Large intestine (tissue), 3 donors: ENCODE measurements at regions not wholly inside any gene's neighbourhood (a gene's known extent, or its start where the extent isn't known, plus 50 kb on each side); places are given as distances from the start of the nearest gene placed in this dataset.

Experiments
- DNase-seq, 2 donors: peaks; one replicate each; pipeline versions ENCODE4 v3.0.0 to v3.0.0-alpha.2; 2013
- H3K27ac ChIP-seq: one replicate; pipeline ENCODE4 v1.5.1; 2013; ENCODE audit warnings: low read length
- H3K27me3 ChIP-seq: 2 replicates; pipeline ENCODE4 v1.6.1; 2013; ENCODE audit warnings: low read length; ENCODE audit not compliant: control insufficient read depth, insufficient read depth
- H3K36me3 ChIP-seq: 2 replicates; pipeline ENCODE4 v1.6.1; 2013; ENCODE audit warnings: low read length; ENCODE audit not compliant: control insufficient read depth, insufficient read depth
- H3K4me1 ChIP-seq: one replicate; pipeline ENCODE4 v1.6.1; 2013; ENCODE audit warnings: low read length; ENCODE audit not compliant: control insufficient read depth, insufficient read depth
- H3K4me3 ChIP-seq: one replicate; pipeline ENCODE4 v1.5.1; 2013; ENCODE audit warnings: low read length
- H3K9me3 ChIP-seq: one replicate; pipeline ENCODE4 v1.6.1; 2013; ENCODE audit warnings: mild to moderate bottlenecking, low read depth, low read length, moderate library complexity; ENCODE audit not compliant: control insufficient read depth
- WGBS: methylation state at CpG from one replicate; pipeline ENCODE4 v1.1.5; 2013; ENCODE audit warnings: low lambda C conversion rate; ENCODE audit not compliant: insufficient coverage; 5-methylcytosine and 5-hydroxymethylcytosine counted together

GRCh38 chr1:233514946-233515391 is 98.9 kb upstream of the KCNK1 start:
- H3K27me3 ChIP-seq, result no peaks in the 10 kb centered on the region
- DNase-seq, result no peak
- peaks cover 2% of the 10 kb centered on the region for H3K9me3 ChIP-seq
- WGBS, result no CpG with 5 or more reads among the region's 21 CpGs
- H3K27ac ChIP-seq, result no peak overlapping the region
- no peaks in the 10 kb centered on the region for H3K4me1 ChIP-seq
- H3K4me3 ChIP-seq, result no peak overlapping the region
- no peaks in the 10 kb centered on the region for H3K36me3 ChIP-seq

DNA sequence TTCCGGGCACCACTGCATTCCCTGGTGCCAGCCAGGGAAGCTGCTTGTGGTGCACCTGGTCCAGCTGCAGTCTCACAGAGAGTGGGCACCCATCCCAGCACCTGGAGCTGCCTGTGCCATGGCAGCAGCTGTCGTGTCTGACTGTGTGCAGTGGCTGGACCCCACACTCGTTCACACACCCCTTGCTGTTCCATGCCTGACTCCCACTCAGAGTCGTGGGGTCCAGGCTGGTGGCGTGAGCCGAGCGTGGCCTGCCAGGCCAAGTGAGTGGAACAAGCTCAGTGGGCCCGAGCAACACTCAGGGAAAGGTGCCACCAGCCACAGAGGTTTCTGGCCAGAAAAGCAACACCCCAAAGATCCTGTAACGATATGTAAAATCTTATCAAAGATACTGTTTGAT is 97.2 kb upstream of the KCNK1 start:
- Histone ChIP-seq H3K36me3 (no peaks in the 10 kb centered on the region), H3K27ac (no peak overlapping the region), H3K9me3 (peaks cover 2% of the 10 kb centered on the region), H3K4me1 (no peaks in the 10 kb centered on the region), H3K4me3 (no peak overlapping the region), H3K27me3 (no peaks in the 10 kb centered on the region)
- 0% methylated on average over 1 of the region's 9 CpGs for WGBS
- DNase-seq, result no peak

DNA sequence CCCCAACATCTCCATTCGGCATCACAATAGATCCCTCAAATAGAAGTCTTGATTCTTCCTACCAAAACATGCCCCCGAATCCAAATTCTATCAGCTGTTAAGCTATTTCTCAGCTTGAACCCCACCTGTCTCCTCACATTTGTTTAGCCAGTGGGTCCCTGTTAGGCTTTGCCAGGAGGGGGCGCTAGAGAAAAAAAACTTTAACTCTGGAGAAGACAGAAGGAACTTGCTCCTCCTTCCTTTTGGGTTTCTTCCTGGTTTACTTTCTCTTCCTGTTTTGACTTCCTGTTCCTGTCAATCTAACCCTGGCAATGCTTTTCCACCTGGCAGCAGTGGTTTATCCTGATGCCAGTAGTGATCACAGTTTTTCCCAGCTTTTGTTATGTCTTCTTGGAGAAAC is 95.6 kb upstream of the KCNK1 start:
- Histone ChIP-seq H3K36me3 (no peaks in the 10 kb centered on the region), H3K9me3 (peaks cover 2% of the 10 kb centered on the region), H3K4me3 (no peak overlapping the region), H3K4me1 (no peaks in the 10 kb centered on the region), H3K27me3 (no peaks in the 10 kb centered on the region), H3K27ac (no peak overlapping the region)
- DNase-seq, result peak in 1 of 2 donors; percentile 7
- 20% methylated on average over 1 of the region's 3 CpGs for WGBS

GRCh38 chr1:233520261-233521191 is 93.4 kb upstream of the KCNK1 start:
- Histone ChIP-seq H3K27ac (no peak overlapping the region), H3K36me3 (no peaks in the 10 kb centered on the region)

GRCh38 chr1:233523047-233523446 is 90.9 kb upstream of the KCNK1 start:
- no peaks in the 10 kb centered on the region for H3K9me3 ChIP-seq
- 60% methylated on average over 1 of the region's 2 CpGs for WGBS
- H3K4me3 ChIP-seq, result no peak overlapping the region
- no peaks in the 10 kb centered on the region for H3K36me3 ChIP-seq
- H3K4me1 ChIP-seq, result no peaks in the 10 kb centered on the region
- DNase-seq, result no peak
- no peak overlapping the region for H3K27ac ChIP-seq
- H3K27me3 ChIP-seq, result no peaks in the 10 kb centered on the region

More at GRCh38 chr1:233520261-233521191, 93.4 kb upstream of the KCNK1 start:
- no peaks in the 10 kb centered on the region for H3K27me3 ChIP-seq
- H3K9me3 ChIP-seq, result no peaks in the 10 kb centered on the region
- WGBS, result 20% methylated on average over 1 of the region's 8 CpGs
- DNase-seq, result peak in 1 of 2 donors; percentile 11
- H3K4me1 ChIP-seq, result no peaks in the 10 kb centered on the region
- H3K4me3 ChIP-seq, result no peak overlapping the region

DNA sequence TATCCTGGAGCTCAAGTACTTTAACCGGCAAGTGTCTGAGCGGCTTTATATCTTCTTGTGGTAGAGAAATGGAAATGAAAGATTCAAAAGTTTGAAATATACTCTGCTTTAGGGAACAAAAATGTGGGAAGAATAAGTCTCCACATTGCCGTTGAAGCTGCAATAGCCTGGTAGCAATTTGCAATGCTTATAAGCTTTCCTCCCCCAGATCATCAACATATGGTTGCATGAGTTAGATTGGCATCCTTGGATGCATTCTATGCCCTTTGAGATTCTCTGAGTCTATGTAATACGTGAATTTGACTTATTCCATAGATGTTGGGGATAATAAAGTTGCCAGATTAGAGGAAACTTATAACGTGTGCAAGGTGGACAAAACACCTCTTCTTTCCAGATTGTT is 86.1 kb upstream of the KCNK1 start:
- no peaks in the 10 kb centered on the region for H3K36me3 ChIP-seq
- no peak overlapping the region for H3K4me3 ChIP-seq
- H3K27me3 ChIP-seq, result no peaks in the 10 kb centered on the region
- no peak for DNase-seq
- no peaks in the 10 kb centered on the region for H3K4me1 ChIP-seq
- no peak overlapping the region for H3K27ac ChIP-seq
- peaks cover 3% of the 10 kb centered on the region for H3K9me3 ChIP-seq
- 80% methylated on average over 1 of the region's 5 CpGs for WGBS

DNA sequence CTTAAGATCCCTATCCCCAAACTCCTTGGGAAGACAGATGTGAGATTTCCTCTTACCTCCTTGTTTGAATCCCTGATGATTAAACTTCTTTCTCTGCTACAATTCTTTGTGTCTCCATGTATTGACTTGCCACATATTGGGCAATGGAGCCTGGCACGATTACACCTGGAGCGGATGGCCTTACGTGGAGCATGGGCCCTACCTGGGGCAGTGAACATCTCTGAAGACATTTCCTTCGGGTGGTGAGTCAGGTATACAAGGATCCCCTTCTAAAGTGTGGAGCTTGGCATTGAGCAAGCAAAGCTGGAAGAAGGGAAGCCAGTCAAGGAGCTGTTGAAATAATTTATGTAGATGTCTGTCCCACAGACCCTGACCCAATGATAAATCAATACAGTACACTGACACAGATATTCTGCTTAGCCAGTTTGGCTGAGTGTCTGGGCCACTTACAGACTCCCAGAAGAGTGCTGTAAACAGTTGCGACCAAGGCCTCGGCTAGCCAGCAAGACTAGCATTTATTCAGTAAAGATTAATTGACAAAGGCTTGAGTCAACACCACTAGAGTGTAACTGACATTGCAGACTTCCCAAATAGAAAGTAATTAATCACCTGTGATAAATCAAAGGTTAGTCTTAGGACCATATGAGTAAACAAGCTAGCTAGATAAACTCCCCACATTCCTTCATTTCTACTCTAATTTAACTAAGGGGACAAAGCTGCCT is 83.1 kb upstream of the KCNK1 start:
- Histone ChIP-seq H3K9me3 (peaks cover 3% of the 10 kb centered on the region), H3K27ac (no peak overlapping the region), H3K4me1 (no peaks in the 10 kb centered on the region), H3K27me3 (no peaks in the 10 kb centered on the region), H3K36me3 (no peaks in the 10 kb centered on the region), H3K4me3 (no peak overlapping the region)
- WGBS, result no CpG with 5 or more reads among the region's 6 CpGs
- no peak for DNase-seq

GRCh38 chr1:233540816-233541215 is 73.1 kb upstream of the KCNK1 start:
- DNase-seq, result no peak
- Histone ChIP-seq H3K4me3 (no peak overlapping the region), H3K4me1 (no peaks in the 10 kb centered on the region), H3K9me3 (no peaks in the 10 kb centered on the region), H3K36me3 (no peaks in the 10 kb centered on the region), H3K27me3 (no peaks in the 10 kb centered on the region), H3K27ac (no peak overlapping the region)
- WGBS, result 59% methylated on average over 2 of the region's 3 CpGs

DNA sequence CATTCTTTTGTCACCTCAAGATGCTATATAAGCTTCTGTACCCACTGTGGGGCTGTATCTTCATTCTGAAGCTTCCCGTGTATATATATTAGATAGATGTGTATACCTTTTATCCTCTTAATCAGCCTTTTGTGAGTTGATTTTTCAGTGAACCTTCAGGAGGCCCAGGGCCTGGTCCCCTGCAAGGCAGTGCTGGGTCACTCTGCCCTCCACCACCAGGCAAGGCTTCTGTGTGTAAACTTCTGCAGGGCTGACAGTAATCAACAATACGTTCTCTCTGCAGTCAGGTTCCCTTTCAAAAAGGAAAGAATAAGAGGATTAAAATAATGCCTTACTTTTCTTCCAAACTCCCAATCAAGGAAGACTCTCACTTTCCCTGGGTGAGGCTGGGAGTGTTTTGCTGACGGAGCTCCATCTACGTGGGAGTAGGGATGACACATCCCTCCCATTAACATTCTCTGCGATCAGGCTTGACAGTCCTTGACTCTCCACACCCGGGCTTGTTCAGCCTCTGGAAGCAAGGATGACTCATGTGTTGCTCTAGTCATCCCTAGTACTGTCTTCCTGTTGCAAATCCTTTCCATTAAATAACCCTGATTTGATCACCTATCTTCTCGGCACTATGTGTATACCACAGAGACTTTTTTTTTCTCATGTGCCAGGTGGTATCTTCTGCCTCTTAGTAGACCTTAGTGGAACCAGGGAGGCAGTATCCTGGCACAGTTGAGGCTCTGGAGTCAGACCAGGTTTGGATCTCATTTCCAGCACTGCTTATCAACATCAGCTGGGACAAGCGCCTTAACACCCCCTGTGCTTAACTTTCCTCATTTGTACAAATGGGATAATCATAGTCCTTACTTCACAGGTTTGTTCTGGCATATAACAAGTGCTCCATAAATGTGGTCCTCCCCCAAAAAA is 70.3 kb upstream of the KCNK1 start:
- peak in 1 of 2 donors; percentile 4 for DNase-seq

GRCh38 chr1:233544304-233544703 is 69.6 kb upstream of the KCNK1 start:
- Histone ChIP-seq H3K36me3 (no peaks in the 10 kb centered on the region), H3K4me3 (no peak overlapping the region), H3K9me3 (no peaks in the 10 kb centered on the region), H3K27ac (no peak overlapping the region), H3K4me1 (no peaks in the 10 kb centered on the region), H3K27me3 (no peaks in the 10 kb centered on the region)
- 100% methylated on average over 1 of the region's 5 CpGs for WGBS
- no peak for DNase-seq

More for the DNA sequence above, 70.3 kb upstream of the KCNK1 start:
- Histone ChIP-seq H3K4me3 (no peak overlapping the region), H3K27ac (no peak overlapping the region), H3K4me1 (no peaks in the 10 kb centered on the region), H3K27me3 (no peaks in the 10 kb centered on the region), H3K9me3 (no peaks in the 10 kb centered on the region), H3K36me3 (no peaks in the 10 kb centered on the region)
- no CpG with 5 or more reads among the region's 8 CpGs for WGBS
